GM06990 (cell line): ENCODE measurements at regions not wholly inside any gene's neighbourhood (a gene's known extent, or its start where the extent isn't known, plus 50 kb on each side); places are given as distances from the start of the nearest gene placed in this dataset.

ENCODE experiments used
- DNase-seq: peaks from one replicate; pipeline ENCODE4 v3.0.0-alpha.2; 2011; ENCODE audit not compliant: insufficient read length; ENCODE audit errors: extremely low read depth
- H3K27me3 ChIP-seq: replicated peaks from 2 replicates; pipeline ENCODE4 v1.6.0; 2011; ENCODE audit warnings: low read length; ENCODE audit not compliant: control insufficient read depth, insufficient read depth
- H3K36me3 ChIP-seq: 2 replicates; pipeline ENCODE4 v1.5.1; 2011; ENCODE audit warnings: low read length; ENCODE audit not compliant: control insufficient read depth, insufficient read depth
- H3K4me3 ChIP-seq: replicated peaks from 2 replicates; pipeline ENCODE4 v1.5.1; 2011; ENCODE audit warnings: low read depth, mild to moderate bottlenecking, control low read depth, low read length
- TF ChIP-seq, protein P1 (sequence below): IDR thresholded peaks from 2 replicates; pipeline ENCODE4 v1.5.1; 2011; ENCODE audit warnings: low read length, control low read depth, mild to moderate bottlenecking, inconsistent platforms; ENCODE audit not compliant: insufficient read depth, poor library complexity, severe bottlenecking

GRCh38 chr2:194992648-194993047 lies 664.4 kb upstream of the SLC39A10 start:
- no peaks in the 10 kb centered on the region for H3K27me3 ChIP-seq
- no peak overlapping the region for H3K4me3 ChIP-seq
- H3K36me3 ChIP-seq = no peaks in the 10 kb centered on the region
- DNase-seq = no peak
- TF ChIP-seq, protein P1, sequence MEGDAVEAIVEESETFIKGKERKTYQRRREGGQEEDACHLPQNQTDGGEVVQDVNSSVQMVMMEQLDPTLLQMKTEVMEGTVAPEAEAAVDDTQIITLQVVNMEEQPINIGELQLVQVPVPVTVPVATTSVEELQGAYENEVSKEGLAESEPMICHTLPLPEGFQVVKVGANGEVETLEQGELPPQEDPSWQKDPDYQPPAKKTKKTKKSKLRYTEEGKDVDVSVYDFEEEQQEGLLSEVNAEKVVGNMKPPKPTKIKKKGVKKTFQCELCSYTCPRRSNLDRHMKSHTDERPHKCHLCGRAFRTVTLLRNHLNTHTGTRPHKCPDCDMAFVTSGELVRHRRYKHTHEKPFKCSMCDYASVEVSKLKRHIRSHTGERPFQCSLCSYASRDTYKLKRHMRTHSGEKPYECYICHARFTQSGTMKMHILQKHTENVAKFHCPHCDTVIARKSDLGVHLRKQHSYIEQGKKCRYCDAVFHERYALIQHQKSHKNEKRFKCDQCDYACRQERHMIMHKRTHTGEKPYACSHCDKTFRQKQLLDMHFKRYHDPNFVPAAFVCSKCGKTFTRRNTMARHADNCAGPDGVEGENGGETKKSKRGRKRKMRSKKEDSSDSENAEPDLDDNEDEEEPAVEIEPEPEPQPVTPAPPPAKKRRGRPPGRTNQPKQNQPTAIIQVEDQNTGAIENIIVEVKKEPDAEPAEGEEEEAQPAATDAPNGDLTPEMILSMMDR = no peak

GRCh38 chr2:194985258-194985657 lies 671.8 kb upstream of the SLC39A10 start:
- no peak overlapping the region for H3K4me3 ChIP-seq
- DNase-seq = no peak
- no peaks in the 10 kb centered on the region for H3K36me3 ChIP-seq
- no peaks in the 10 kb centered on the region for H3K27me3 ChIP-seq
- TF ChIP-seq, protein P1 = no peak

GRCh38 chr2:194962254-194962653 lies 694.8 kb upstream of the SLC39A10 start:
- no peak for DNase-seq
- no peaks in the 10 kb centered on the region for H3K27me3 ChIP-seq
- H3K4me3 ChIP-seq = no peak overlapping the region
- H3K36me3 ChIP-seq = no peaks in the 10 kb centered on the region
- TF ChIP-seq, protein P1 = no peak

DNA sequence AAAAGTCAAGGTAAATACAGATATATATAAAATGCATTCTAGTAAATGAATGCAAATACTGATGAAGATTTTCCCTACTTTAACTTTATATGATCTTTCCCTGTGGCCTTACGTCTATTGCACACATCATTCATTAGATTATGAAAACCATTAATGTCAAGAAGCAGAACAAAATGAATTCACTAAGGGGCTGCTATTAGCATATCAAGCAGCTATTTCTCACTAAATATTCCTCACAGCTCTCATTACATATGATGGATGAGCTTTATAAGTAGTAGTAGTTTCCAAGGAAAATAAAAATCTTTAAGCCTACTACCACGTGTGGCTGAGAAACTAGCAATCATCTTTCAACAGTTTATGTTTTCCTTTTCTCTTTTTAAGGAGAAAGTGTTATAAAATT lies 702.8 kb upstream of the SLC39A10 start:
- no peak for DNase-seq
- TF ChIP-seq, protein P1 = no peak
- no peak overlapping the region for H3K4me3 ChIP-seq
- H3K36me3 ChIP-seq = no peaks in the 10 kb centered on the region
- H3K27me3 ChIP-seq = no peaks in the 10 kb centered on the region

- TF ChIP-seq, protein P1 = no peak
- Histone ChIP-seq H3K27me3 (no peaks in the 10 kb centered on the region), H3K4me3 (no peak overlapping the region), H3K36me3 (no peaks in the 10 kb centered on the region)
- DNase-seq = no peak
Measured at GRCh38 chr2:194946826-194947225, 710.2 kb upstream of the SLC39A10 start.

- H3K27me3 ChIP-seq = no peaks in the 10 kb centered on the region
- DNase-seq = no peak
- TF ChIP-seq, protein P1 = no peak
- H3K4me3 ChIP-seq = no peak overlapping the region
- H3K36me3 ChIP-seq = no peaks in the 10 kb centered on the region
Measured at GRCh38 chr2:194938066-194938465, 719.0 kb upstream of the SLC39A10 start.
